ENCODE measurements at regions not wholly inside any gene's neighbourhood (a gene's known extent, or its start where the extent isn't known, plus 50 kb on each side); places are given as distances from the start of the nearest gene placed in this dataset.

DNA sequence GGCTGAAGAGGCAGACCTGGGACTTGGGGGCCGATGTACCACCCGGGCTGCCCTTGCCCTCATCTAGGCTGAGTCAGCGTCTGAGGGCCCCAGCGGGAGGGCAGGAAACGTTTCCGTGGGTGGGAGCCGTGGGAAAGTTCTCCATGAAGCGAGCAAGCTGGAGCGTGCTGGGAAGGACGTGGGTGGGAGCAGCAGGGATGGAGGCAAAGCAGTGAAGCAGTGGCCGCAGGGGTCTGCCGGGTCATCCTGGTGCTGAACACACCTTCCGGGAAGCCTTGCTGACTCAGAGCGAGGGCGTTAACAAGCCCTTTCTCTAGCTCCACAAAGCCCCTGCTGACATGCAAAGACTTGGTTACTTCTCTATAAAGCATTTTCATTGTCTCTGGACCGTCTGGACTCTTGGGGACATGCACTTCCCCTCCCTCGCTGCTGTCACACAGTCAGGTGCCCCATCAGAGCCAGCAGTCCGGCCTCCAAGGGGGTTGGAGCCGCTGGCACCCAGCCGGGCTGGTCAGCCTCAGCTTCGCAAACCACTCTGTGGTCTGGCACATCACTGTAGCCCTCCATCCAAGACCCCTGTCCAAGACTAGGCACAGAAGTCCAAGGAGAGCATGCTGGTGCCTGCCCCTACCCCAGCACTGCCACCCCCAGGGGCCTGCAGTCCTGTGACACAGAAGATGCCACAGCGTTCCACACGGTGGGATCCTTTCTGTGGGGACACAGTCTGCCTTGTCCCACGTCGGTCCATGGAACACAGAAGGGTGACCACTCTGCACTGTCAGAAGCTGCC lies 115.1 kb upstream of the GPC1 start:
- TF ChIP-seq, protein P1, sequence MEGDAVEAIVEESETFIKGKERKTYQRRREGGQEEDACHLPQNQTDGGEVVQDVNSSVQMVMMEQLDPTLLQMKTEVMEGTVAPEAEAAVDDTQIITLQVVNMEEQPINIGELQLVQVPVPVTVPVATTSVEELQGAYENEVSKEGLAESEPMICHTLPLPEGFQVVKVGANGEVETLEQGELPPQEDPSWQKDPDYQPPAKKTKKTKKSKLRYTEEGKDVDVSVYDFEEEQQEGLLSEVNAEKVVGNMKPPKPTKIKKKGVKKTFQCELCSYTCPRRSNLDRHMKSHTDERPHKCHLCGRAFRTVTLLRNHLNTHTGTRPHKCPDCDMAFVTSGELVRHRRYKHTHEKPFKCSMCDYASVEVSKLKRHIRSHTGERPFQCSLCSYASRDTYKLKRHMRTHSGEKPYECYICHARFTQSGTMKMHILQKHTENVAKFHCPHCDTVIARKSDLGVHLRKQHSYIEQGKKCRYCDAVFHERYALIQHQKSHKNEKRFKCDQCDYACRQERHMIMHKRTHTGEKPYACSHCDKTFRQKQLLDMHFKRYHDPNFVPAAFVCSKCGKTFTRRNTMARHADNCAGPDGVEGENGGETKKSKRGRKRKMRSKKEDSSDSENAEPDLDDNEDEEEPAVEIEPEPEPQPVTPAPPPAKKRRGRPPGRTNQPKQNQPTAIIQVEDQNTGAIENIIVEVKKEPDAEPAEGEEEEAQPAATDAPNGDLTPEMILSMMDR (IDR thresholded peaks at IDR 0.05; ENCODE audit: low read depth, low read length, missing control alignments): no peak
- H3K4me3 ChIP-seq (replicated peaks; ENCODE audit: low read depth, low read length): no peak overlapping the region
- DNase-seq (ENCODE audit: extremely low read depth, low read depth): peak; percentile 71

- no peak for DNase-seq (ENCODE audit: extremely low read depth, low read depth)
- TF ChIP-seq, protein P1 (IDR thresholded peaks at IDR 0.05; ENCODE audit: low read depth, low read length, missing control alignments): no peak
- H3K4me3 ChIP-seq (replicated peaks; ENCODE audit: low read depth, low read length): no peak overlapping the region
Measured at GRCh38 chr2:240322231-240322955, 113.1 kb upstream of the GPC1 start.

- H3K4me3 ChIP-seq (replicated peaks; ENCODE audit: low read depth, low read length): no peak overlapping the region
- no peak for DNase-seq (ENCODE audit: extremely low read depth, low read depth)
- TF ChIP-seq, protein P1 (IDR thresholded peaks at IDR 0.05; ENCODE audit: low read depth, low read length, missing control alignments): no peak
Measured at GRCh38 chr2:240322991-240323390, 112.5 kb upstream of the GPC1 start.

- DNase-seq (ENCODE audit: extremely low read depth, low read depth): no peak
- TF ChIP-seq, protein P1 (IDR thresholded peaks at IDR 0.05; ENCODE audit: low read depth, low read length, missing control alignments): no peak
- H3K4me3 ChIP-seq (replicated peaks; ENCODE audit: low read depth, low read length): no peak overlapping the region
Measured at GRCh38 chr2:240323601-240324291, 111.7 kb upstream of the GPC1 start.

DNA sequence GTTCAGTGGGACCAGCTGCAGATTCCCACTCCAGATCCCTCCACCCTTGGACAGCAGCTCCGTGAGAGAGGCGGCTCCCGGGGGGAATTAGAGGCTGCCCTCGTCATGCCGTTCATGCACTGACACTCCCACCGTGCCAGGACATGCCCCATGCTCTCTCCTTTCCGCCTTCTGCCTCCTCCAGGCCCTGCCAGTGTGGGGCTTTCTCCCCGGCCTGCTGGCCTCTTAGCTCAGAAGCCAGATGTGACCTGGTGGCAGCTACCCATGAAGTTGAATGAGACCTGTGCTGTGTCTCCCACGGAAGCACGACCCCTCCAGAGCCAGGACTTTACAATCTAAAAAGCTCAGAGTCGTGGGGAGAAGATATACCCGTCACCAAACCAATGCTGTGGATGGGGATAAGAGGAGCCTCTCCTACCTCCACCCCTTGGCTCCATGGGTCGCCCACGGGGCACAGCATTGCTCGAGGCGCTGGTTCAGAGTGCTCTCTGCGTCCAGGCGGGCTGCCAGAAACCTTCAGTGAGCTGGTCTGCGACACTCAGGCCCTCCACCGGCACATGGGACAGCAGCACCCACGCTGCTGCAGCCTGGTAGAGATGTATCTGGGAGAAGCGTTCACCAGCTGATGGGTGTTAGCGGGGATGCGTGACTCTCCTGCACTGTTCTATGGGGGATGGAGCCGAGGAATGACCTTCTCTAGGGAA lies 111.0 kb upstream of the GPC1 start:
- TF ChIP-seq, protein P1 (IDR thresholded peaks at IDR 0.05; ENCODE audit: low read depth, low read length, missing control alignments): no peak

More for the DNA sequence above, 111.0 kb upstream of the GPC1 start:
- H3K4me3 ChIP-seq (replicated peaks; ENCODE audit: low read depth, low read length): no peak overlapping the region
- no peak for DNase-seq (ENCODE audit: extremely low read depth, low read depth)
